ENCODE measurements at regions not wholly inside any gene's neighbourhood (a gene's known extent, or its start where the extent isn't known, plus 50 kb on each side); places are given as distances from the start of the nearest gene placed in this dataset.
"Not testable (repeated sequence)": the region's sequence is repeated elsewhere in the genome, so short reads cannot be mapped to it uniquely, and the experiment has no call there.

DNA sequence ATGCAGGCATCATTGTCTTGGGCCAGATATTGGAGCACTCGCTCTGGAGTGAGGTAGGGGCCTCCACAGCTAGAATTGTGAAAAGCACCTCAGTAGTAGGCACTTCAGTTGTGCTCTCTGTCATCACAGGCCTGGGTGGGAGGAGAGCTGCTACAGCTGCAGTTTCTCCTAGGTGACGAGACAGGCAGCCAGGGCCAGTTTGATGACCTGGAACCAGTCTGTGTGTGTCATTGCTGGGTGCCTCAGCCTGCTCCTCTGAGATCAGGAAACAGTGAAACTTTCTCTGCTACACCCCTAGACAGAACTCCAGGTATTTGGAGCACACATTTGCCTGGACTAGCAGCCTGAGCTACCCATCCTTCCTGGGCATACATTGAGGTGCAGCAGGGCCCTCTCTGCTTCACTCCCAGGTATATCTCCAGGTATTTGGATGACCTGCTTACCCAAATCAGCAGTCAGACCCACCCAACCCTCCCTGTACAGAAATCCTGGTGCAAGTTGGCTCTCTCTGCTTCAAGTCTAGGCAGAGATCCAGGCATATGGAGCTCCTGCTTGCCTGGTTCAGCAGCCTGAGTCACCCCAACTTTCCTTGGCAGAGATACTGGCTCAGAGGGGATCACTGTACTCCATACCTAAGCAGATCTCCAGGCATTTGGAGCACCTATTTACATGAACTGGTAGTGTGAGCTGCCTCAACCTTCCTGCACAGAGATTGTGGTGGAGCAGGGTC is 54.3 kb upstream of the SGO1 start:
- DNase-seq (no peak), ATAC-seq (ENCODE audit: poor library complexity) (no peak)
- intact Hi-C loops (cut with DNase I) = no loop called here

GRCh38 chr3:20238199-20238598 is 52.2 kb upstream of the SGO1 start:
- DNase-seq; intact Hi-C loops (cut with DNase I); ATAC-seq (ENCODE audit: poor library complexity): not testable (repeated sequence)

DNA sequence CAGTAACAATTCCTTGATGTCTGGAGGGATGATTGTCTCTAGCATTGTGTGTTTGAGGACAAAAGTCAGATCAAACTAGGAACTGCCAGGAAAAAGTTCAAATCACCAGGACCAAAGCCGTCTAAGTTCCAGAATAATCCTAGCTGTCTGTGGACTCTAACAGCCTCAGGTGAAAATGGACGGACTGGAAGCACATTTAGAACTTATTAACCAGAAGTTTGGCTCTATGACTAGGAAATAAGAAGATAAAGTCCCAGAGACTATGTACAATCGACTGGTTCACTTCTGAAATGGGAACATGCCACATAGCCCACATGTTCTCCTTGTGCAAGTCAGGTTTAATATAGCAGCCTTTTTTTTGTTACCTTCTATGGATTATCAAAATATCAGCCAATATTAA is 50.6 kb upstream of the SGO1 start:
- ATAC-seq (ENCODE audit: poor library complexity) = no peak
- intact Hi-C loops (cut with DNase I) = no loop called here
- DNase-seq = no peak
